GM19455 (cell line): ENCODE measurements at regions not wholly inside any gene's neighbourhood (a gene's known extent, or its start where the extent isn't known, plus 50 kb on each side); places are given as distances from the start of the nearest gene placed in this dataset.
"Not testable (repeated sequence)": the region's sequence is repeated elsewhere in the genome, so short reads cannot be mapped to it uniquely, and the experiment has no call there.

Source experiments
- ATAC-seq: cut with Tn5 transposase; IDR thresholded peaks from one replicate; pipeline ENCODE4 v1.9.1; 2021; ENCODE audit not compliant: unreplicated experiment

DNA sequence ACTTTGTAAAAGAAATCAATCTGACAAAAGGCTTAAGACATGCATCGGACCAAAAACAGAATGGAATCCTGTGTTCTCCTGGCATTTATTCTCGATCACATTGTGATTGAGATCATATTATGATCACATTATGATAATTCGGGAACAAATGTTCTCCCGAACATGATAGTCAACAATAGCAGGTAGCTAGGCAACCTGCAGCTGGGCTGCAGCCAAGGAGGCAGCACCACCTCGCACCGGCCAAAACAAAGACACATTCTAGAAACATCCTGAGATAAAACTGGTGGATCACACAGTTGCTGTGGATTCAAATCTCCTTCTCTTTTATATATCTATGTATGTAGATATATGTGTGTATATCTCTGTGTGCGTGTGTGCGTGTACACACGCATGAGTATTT, 480.6 kb upstream of the CYLC2 start:
- ATAC-seq: no peak

GRCh38 chr9:102507044-102507687, 488.0 kb upstream of the CYLC2 start:
- peak; percentile 60 for ATAC-seq

DNA sequence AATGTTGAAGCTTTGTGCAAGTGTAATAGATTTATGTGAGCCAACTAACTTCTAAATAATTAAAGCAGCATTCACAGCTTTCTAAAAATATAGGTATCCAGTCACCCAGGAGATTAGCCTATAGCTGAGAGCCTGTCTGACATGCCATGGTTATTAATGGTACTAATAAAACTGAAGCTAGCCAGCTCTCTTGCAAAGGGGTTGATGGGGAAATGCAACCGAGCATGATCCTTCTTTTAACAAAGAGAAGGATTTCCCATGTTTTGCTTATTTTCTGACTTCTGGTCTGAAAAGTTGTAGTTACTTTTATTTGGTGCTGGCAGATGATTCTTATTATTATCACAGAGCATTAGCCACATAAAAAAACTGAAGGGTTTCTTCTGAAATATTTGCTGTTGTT, 488.7 kb upstream of the CYLC2 start:
- no peak for ATAC-seq

- ATAC-seq: peak; percentile 67
These were observed 495.7 kb upstream of the CYLC2 start for GRCh38 chr9:102499468-102499867.

DNA sequence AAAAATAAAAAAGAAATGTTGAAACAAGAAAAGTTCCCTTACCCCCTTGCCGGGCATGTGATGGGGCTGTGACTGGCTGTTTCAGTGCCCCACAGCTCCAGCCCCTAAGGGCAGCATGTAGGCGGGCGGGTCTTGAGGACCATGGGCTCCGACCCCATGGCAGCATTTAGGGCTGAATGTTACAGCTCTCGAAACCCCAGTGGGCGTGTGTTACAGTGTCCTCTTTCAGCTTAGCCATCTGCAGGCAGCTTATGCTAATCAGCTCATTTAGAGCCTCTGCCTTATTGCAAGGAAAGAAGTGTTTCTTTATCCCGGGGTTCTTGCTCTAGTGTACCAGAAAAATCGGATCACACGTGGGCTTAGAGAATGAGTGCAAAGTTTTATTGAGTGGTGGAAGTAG, 497.4 kb upstream of the CYLC2 start:
- no peak for ATAC-seq

GRCh38 chr9:102486976-102487375, 508.2 kb upstream of the CYLC2 start:
- not testable (repeated sequence) for ATAC-seq

- ATAC-seq: no peak
These were observed 511.5 kb upstream of the CYLC2 start for GRCh38 chr9:102483651-102484050.

GRCh38 chr9:102482776-102483175, 512.4 kb upstream of the CYLC2 start:
- no peak for ATAC-seq

- ATAC-seq: no peak
These were observed 515.9 kb upstream of the CYLC2 start for GRCh38 chr9:102479191-102479590.

DNA sequence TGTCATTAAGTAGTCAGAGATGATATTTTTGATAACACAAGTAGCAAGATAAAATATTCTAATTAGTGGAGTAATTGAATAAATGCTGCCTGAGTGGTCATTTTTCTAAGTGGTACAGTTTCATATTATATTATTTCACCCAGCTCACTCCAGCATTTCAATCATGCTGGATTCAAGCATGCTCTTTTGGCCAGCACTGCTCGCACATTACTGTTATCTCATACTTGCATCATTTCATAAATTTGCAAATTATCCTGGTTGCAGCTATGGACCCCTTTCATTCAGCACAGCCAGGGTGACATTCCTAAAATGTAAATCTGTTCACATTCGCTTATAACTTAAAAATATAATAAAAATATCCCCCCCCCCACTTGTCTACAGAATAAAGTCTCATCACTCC, 520.8 kb upstream of the CYLC2 start:
- ATAC-seq: no peak

- ATAC-seq: not testable (repeated sequence)
These were observed 525.7 kb upstream of the CYLC2 start for GRCh38 chr9:102469430-102469829.

GRCh38 chr9:102461156-102461819, 533.8 kb upstream of the CYLC2 start:
- no peak for ATAC-seq

GRCh38 chr9:102459828-102460227, 535.3 kb upstream of the CYLC2 start:
- ATAC-seq: no peak

DNA sequence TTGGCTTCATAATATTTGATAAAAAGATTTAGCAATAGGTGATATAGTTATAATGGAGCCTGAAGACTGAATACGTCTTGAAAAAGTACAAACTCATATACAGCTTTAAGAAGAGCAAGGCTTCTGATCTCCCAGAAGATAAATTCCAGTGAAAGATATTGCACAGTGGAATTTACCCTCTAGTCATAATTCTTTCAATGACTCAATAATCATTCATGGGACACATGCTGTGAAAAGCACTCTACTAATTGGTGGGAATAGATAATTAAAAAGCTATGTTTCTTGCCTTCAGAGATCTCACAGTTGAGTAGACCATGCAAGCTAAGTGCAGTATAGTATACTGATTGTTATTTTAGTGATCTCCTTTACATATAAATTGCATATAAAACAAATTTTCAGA, 538.6 kb upstream of the CYLC2 start:
- no peak for ATAC-seq

- ATAC-seq: peak; percentile 42
These were observed 549.2 kb upstream of the CYLC2 start for GRCh38 chr9:102445906-102446305.

DNA sequence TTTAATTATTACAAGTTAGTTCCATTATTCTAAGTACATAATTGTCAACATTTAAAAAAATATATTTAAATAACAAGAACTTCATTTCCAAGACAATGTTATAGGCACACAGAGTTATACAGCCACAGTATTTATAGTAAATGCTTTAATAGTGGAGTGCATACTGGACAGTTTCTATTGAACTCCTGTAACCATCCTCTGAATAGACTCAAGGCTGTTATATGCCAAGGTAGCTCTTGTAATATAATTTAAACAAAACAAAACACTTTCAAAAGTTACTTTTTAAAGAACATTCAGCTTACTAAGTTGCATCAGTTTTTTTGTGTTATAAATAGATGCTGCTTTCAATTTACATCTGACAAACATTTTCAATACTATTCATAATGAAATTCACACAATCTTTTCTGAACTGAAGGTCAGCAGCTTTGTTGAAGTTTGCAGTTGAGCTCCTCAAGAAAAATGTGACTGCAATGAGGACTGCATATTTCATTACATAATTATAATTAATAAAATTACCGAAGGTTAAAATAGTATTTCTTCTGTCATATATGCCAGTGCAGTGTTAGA, 549.9 kb upstream of the CYLC2 start:
- peak; percentile 71 for ATAC-seq

- ATAC-seq: no peak
These were observed 555.5 kb upstream of the CYLC2 start for GRCh38 chr9:102439583-102439982.

DNA sequence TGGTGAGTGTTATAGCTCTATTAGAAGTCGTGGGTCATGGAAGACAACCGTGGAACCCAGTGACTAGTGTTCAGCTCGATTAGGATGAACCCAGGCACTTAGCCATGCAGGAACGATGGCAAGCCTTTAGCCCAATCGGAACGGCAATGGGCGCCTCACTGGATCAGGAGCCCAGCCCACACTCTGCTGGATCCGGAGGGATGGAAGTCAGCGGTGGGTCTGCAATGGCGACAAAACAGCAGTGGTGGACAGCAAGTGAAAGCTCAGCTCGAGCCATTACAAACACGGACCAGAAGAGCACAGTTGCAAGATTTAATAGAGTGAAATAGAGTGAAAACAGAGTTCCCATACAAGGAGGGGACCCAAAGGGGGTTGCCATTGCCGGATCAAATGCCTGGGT, 558.5 kb upstream of the CYLC2 start:
- not testable (repeated sequence) for ATAC-seq

DNA sequence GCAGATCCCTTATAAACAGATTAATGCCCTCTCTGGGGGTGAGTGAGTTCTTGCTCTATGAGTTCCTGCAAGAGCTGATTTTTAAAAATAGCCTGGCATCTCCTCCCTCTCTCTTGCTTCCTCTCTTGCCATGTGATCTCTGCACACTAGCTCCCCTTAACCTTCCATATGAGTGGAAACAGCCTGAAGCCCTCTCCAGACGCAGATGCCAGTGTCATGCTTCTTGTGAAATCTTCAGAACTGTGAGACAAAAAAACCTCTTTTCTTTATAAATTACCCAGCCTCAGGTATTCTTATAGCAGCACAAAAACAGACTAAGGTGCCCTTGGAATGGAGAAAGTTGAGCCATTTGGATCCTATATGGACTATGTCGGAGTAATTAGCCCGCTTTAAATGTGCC, 559.7 kb upstream of the CYLC2 start:
- ATAC-seq: no peak

- no peak for ATAC-seq
These were observed 560.6 kb upstream of the CYLC2 start for GRCh38 chr9:102434545-102434944.

GRCh38 chr9:102428305-102428704, 566.8 kb upstream of the CYLC2 start:
- no peak for ATAC-seq

GRCh38 chr9:102416251-102416650, 578.9 kb upstream of the CYLC2 start:
- not testable (repeated sequence) for ATAC-seq
